ENCODE measurements at regions not wholly inside any gene's neighbourhood (a gene's known extent, or its start where the extent isn't known, plus 50 kb on each side); places are given as distances from the start of the nearest gene placed in this dataset.

DNA sequence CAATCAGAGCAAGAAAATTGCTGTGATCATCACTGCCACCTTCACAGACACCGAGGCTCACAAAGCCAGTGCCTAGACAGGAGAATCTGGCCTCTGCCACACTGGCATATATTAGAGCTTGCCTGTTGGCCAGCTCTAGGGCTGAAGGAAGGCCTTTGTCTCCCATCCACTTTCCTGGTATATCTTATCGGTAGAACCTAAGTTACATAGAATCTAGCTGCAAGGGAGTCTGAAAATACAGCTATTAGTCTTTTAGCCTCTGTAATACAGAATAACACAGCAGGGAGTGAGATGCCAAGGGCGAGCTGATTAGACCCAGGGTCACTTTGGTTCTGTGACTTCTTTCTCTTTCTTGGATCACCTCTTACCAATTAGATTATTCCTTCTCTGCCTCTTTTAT lies 154.9 kb upstream of the KL start:
- DNase-seq (ENCODE audit: low read depth), result no peak

DNA sequence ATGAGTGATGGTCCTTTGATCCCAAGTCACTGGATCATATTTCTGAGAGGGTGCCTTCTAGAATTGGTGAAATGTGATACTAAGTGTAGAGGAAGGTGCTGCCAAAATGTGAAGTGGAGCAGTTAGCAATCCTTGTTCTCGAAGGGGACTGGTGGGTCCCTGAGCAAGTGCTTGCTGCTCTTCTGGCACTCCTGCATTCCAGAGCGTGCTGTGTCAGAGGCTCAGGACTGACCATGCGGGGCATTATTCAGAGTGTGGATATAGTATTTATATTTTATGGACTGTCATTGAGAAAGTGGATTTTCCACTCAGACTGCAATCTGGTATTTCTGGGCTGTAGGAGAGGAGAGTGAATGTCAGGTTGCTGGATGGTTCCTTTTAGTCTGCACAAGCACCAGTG lies 152.6 kb upstream of the KL start:
- no peak for DNase-seq (ENCODE audit: low read depth)

DNA sequence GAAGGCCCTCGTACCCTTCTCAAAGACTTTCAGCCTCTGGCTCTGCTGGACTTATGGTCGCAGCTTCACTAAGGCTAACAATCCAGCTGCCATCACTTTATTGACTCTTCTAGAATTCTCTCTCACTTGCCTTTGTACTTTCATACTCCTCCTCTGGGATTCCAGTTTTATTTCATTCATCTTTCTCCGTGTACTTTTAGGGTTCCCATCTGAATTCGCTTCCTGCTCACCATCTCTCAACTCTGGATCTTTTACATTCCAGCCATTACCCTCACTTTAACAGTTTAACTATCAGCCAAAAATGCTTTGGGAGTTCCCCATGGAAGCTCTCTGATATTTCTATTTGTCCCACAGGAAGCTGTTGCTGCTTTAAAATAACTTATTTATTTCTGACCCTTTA lies 149.3 kb upstream of the KL start:
- no peak for DNase-seq (ENCODE audit: low read depth)

DNA sequence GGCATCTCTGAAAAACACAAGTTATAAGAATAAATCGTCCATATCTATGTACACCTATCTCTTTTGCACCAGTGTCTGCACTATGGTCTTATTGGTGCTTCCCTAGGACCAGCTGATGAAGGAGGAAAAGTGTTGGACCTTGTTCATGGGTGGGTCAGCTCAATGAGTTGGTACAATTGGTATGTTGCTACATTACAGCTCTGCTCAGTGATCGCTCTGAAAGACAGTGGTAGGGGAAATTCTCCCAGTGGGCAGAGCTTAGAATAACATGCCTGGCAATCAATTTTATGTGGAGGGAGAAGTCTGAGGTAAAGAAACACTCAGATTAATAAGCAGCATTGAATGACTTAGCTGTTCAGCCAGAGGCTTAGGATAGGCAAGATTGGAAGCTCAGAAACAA lies 138.7 kb upstream of the KL start:
- DNase-seq (ENCODE audit: low read depth), result no peak

DNA sequence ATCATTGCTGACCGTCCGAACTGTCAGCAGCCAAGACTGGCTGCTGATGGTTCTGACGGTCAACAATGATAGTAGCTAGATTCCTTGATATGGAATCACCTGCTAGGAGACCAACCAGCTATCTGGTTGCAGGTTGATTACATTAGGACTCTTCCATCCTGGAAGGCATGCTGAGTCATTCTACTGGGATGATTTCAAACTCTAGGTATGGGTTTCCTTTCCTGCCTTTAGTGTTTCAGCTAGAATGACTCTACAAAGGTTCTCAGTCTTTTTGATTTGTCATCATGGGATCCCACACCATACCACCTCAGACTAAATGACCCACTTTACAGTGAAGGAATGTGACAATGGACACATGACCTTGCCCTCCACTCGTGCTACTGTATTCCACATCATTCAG lies 138.1 kb upstream of the KL start:
- no peak for DNase-seq (ENCODE audit: low read depth)

DNA sequence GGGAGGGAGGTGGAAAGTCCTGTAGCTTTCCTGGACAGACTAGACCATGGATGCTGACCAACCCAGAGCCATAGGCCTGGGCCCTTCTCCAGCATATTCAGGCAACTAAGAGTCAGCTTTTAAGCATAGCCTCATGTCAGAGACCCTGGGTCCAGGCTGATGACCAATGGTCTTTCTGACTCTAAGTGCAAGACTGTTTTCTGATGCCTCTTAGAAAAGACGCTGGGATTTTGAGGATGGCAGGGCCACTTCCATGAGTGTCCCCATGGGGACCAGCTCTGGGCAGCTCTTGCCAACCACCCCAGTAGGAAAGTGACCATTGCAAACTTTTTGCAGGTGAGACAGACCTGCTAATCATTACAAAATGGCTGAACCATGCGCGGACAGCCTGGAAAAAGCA lies 135.6 kb upstream of the KL start:
- DNase-seq (ENCODE audit: low read depth), result no peak

DNA sequence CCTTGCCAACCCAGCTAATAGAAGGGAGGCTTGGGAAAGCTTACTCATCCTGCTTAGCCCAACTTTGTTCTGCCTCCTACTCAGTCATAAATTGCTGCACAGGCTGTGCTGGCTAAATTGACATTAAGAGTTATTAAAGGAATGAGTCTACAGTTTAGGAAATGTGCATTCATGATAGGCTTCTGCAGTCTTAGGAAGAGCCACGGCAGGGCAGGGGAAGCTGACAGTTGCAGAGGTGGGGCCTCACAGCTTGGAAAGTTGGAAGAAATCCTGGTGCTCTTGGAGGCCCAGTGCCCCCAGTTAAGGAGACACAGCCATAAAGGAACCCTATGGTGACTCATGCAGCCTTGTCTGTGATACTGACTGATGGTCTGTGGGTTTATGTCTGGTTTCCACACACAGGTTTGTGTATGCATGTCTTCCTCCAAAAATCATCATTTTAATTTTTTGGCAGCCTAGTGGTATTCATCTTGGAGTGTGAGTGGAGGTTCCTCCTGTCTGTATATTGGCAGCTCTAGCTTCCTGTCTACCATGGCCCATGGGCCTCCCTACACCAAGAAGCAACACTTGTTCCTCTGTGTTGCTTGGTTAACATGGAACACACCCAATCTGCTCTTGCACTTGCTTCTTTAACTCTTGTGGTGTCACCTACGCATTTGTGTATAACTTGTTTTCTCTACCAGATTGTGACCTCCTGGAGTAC lies 135.0 kb upstream of the KL start:
- peak; percentile 63 for DNase-seq (ENCODE audit: low read depth)

DNA sequence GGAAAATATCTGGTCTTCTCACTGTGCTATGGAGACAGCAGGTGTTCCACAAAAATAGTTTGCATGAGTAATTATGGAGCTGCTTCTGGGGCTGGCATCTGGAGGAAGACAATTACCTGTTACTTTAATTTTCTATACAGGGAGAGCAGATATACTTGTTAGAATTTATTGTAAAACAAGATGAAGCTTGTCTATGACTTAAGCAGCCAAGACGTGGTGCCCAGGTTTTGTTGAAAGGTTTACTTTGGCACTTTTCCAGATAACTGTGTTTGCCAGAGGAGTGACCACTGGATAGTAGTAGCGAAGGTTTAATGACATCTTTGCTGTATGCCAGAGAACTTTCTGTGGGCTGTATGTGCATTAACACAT lies 134.5 kb upstream of the KL start:
- DNase-seq (ENCODE audit: low read depth), result no peak

DNA sequence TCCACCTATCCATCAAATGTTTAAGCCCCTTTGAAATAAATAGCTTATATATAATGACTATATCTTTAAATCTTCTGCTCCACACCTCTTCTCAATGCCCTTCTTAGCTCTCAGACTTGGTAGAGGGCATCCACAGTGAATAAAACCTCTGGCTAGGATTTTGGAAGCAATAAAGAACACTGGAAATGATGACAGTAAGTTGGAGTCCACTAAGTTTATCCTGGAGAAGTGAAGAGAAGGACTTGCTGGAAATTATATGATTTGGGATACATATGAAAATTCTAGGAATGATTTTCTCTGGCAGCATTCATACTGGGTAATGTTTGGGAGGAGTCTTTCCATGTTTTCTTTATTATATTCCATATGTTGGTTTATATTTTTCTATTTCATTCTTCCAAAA lies 133.5 kb upstream of the KL start:
- DNase-seq (ENCODE audit: low read depth), result no peak

DNA sequence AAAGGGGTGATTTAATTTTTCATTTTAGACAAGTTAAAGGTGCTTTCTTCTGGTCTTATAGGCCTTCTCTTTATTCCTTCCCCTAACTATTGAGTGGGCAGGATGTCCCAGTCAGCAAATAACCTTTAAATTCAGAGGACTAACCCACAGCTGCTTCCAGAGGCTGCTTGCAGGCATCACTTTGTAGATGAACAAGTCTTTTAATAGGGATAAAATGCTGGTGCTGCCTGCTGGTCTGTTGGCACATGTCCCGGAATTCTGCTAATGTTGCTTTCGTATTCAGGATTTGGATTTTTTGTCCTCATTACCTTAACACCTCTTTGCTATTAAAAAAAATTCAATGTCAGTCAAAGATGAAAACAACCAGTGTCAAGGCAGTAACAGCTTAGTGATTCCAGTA lies 132.7 kb upstream of the KL start:
- no peak for DNase-seq (ENCODE audit: low read depth)

DNA sequence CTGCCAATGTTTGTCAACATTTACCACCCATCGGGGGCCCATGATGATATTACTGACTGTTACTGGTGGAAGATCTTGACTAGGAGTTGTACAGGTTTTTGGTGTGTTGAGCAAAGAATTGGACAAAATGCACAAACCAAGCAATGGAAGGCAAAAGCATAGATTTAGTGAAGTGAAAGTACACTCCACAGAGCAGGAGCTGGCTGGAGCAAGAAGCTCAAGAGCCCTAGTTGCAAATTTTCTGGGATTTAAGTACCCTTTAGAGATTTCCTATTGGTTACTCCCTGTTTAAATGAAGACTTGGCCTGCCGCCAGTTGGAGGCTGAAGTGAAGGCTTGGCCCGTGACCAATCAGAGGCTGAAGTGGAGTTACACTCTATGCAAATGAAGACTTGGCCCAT lies 128.6 kb upstream of the KL start:
- no peak for DNase-seq (ENCODE audit: low read depth)

DNA sequence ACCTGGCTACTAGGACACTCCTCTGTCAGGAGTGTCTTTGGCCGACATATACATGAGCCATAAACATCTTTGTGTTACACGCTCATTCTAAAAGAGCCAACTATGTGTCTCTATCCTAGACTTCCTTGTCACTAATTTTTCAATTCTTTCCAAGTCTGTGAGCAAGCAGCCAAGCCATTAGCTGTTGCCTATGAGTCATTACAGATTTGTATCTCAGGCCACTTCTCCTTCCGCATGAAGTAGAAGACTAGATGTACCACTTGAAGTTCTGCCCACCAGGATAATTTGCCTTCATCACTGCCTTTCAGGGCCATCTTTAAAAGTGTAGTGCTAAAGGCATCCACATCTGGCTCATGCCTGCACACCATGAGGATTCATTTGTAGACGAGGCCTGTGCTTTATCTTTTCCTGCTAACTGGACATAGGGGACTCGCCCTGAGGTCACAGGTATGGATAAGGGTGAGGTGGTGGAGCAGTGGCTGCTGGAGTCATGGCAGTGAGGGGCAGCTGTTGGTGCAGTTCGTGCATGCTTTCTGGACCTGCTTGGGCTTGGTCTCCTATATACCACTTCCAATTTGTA lies 126.1 kb upstream of the KL start:
- no peak for DNase-seq (ENCODE audit: low read depth)

DNA sequence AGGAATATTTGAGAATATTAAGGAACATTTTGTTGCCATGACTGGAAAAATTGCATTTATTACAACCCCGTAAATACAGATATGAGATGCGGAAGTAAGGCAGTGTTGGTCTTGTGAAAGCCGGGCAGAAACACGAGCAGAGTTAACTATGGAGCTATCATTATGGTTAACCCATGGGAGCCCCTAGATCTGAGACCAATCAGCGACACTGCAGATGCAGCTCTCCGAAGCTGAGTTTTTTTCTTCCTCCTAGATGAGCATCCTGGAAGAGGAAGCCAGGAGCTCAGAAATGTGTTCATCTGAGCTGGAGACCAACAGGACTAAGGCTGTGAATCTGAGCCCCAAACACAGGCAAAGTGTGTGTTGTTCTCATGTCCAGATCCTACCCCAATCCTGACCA lies 123.0 kb upstream of the KL start:
- no peak for DNase-seq (ENCODE audit: low read depth)

DNA sequence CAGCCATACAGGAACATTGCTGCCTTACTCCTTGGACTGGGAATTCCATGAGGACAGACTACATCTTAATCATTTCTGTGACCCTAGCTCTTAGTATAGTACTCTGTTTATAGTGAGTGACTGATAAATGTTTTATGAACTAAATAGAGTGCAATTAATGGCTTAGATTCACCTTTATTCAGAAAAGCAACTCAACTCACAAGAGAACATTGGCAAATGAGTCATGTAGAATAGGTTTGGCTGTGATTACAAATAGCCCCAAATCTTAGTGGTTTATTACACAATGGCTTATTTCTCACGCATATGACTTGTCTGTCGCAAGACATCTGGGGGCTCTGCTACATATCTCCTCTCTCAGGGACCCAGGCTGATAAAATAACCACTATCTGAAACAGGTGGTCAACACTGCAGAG lies 121.6 kb upstream of the KL start:
- no peak for DNase-seq (ENCODE audit: low read depth)

DNA sequence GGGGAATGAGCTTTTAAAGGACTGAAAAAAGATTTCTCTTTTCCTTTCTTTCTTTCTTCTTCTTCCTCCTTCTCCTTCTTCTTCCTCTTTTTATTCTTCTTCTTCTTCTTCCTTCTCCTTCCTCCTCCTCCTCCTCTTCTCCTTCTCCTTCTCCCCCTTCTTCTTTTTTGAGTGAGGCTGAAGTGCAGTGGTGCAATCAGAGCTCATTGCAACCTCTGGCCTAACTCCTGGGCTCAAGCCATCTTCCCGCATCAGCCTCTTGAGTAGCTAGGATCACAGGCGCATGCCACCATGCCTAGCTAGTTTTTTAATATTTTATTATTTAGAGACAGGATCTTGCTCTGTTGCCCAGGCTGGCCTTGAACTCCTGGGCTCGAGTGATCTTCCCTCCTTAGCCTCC lies 120.9 kb upstream of the KL start:
- no peak for DNase-seq (ENCODE audit: low read depth)

DNA sequence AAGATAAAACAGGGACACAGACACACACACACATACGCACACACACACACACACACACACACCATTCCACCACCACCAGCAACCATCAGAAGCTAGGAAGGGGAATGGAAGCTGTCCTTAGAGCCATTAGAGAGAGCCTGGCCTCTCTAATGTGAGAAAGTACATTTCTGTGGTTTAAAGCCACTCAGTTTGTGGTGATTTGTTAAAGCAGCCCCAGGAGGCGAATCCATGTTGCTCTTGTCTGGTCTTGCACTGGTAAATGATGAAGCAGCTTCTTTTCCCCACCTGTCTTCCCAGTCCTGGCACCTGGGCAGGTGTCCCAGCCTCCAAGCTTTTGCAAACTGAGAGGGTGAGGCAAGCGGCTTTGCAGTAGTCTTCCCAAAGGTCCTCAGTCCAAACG lies 118.9 kb upstream of the KL start:
- DNase-seq (ENCODE audit: low read depth), result no peak

DNA sequence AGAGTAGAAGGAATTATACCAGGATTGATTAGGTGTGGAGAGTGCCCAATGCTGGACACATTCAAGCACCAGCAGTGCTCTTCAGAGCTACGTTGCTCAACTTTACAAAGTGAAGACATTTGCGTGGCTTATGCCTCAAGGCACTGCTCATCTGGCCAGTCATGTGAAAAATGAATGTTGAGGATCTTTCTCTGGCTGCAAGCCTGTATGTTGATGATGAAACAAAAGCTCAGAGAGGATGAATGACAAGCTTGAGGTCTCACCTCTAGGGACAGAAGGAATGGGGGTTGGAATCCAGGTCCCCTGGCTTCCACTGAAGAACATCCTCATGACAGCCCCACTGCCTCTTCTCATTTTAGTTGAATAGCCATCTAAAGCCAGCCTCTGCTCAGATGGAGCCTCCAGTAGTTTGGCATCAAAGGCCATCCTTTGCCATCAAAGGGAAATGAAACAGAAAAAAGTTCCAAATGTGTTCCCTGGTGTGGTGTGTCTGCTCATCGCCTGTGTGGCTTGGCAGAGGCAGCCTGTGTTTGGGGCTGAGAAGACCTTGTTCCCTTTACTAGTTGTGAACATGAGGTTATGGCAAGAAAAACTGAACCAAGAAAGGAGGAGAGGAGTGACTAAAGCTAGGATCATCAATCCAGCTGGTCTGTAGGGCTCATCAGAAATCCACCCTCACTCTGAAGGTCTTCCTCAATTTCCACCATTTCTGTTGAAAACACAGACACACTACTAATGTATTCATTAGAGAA lies 114.0 kb upstream of the KL start:
- DNase-seq (ENCODE audit: low read depth), result no peak

DNA sequence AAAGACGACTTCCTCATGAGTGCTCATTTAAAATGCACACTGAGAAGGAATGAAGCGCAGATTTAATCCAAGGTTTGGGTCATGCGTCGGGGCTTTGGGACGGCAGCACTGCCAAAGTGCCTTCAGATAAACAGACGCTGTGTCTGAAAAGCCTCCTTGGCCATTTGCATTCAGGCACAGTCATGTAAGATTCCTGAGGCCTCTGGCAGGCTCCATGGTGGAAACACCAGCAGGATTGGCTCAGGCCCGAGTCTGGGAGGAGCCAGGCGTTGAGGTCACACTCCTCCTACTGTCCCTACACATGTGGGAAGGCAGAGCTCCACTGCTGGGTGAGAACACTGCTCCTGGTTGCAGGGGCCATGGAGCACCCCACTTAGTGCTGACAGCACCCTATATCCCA lies 113.3 kb upstream of the KL start:
- DNase-seq (ENCODE audit: low read depth), result no peak

DNA sequence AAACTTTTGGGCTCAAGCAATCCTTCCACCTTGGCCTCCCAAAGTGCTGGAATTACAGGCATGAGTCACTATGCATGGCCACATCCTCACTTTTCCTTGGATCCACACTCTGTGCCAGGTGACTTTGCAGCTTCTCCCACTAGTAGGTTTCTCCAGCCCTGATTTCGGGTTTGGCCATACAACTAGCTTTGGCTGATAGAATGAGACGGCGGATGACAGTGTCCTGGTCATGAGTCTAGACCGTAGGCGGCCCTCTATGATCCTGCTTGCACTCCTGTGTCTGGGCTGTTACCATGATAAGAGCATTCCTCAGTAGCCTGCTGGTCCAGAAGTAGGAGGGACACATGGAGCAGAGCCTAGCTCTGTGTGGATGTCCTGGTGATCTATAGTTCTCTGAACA lies 112.5 kb upstream of the KL start:
- no peak for DNase-seq (ENCODE audit: low read depth)

DNA sequence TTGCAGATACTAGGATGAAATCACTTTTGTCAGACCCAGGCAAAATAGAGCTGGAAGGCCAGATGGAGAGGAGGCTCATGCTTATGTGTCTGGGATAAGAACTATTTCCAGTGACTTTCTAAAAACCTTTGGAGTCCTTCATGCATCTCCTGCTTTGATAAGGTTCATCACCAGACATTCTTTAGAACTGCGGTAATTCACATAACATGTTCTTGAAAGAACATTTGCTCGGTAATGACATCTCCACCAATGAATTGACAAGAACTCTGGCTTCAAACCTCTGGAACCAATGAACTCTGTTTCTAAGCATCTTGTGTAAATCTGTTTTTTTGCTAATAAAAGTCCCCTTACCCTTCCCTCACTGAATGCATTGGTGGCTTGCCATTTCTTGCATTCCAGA lies 112.0 kb upstream of the KL start:
- no peak for DNase-seq (ENCODE audit: low read depth)

DNA sequence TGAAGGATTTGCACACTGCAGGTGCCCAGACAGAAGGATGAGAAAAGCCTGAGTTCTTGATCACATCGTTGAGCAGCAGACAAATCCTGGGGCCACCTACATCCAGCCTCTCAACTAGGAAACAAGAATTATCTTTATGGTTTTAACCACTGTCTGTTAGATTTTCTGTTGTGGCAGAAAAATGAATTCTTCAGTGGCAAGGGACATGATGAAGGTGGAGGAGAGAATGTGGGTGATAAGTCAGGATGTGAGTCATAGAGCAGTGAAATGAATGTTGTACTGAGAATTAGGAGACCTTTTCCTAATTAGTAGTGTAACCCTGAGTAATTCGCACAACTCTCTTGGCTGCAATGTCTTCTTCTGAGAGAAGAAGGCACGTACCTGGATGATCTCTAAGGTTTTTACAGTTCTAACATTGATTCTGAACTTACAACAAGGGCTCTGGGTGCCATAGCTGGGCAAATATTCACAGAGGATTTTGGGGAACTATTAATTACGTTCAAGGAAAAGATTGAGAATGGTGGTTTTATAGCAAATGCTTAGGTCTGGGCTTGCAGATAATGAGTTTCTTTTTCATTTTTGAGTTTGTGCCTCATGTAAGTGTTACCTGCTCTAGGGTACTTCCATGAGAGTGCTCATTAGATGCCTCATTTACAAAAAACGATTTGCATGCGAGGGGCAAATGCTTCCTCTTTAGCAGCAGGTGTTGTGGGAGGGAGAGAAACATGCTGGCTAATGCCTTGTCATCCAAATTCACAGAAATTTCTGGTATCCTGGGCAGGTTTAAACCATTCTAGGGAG lies 111.0 kb upstream of the KL start:
- no peak for DNase-seq (ENCODE audit: low read depth)

DNA sequence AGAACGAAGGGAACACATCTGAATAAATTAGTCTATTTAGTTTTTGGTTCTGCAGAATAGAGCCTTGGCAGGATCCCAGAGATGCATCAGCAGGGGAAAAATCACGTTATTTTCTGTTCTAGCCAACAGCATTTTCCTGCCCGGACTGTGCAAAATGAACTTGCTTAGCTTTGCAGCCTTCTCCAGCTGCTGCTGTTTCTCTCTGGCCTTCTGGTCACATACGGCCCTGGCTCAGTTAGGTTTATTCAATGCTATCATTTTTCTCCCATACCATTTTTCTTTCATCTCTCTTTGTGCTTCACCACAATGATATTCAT lies 110.4 kb upstream of the KL start:
- no peak for DNase-seq (ENCODE audit: low read depth)

DNA sequence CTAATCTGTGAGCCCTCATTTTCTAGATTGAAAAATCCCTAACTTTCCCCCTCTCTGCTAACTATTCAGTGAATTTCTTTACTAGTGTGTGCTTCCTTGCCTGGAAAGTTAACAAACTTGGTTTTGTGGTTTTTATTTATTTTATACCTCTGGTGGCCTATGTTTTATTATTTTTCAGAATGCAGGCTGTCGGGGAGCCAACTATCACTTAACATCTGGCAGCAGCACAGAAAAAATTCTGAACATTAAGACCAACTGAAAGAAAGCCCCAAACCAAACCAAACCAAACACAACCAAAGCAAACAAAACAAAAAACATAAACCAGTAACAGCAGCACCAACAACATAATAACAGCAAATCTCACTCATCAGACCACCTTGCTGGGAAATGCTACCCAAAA lies 109.0 kb upstream of the KL start:
- DNase-seq (ENCODE audit: low read depth), result no peak
